HEK293 (cell line): ENCODE measurements at regions not wholly inside any gene's neighbourhood (a gene's known extent, or its start where the extent isn't known, plus 50 kb on each side); places are given as distances from the start of the nearest gene placed in this dataset.

Source experiments
- CTCF ChIP-seq: fragments of 450-650 bp; formaldehyde crosslinking; IDR thresholded peaks from 2 replicates; pipeline ENCODE4 v1.5.1; 2016; ENCODE audit warnings: missing biosample characterization, missing genetic modification characterization
- TCF7L2 ChIP-seq: IDR thresholded peaks from 2 replicates; pipeline ENCODE4 v1.6.1; 2011; ENCODE audit warnings: low read depth, mild to moderate bottlenecking, inconsistent platforms, low read length, moderate library complexity, borderline replicate concordance
- TRIM28 ChIP-seq: IDR thresholded peaks from 2 replicates; pipeline ENCODE4 v1.6.1; 2011; ENCODE audit warnings: low read length, control low read depth, borderline replicate concordance
- YY1 ChIP-seq: fragments of 450-650 bp; formaldehyde crosslinking; IDR thresholded peaks from 2 replicates; pipeline ENCODE4 v1.5.1; 2018; ENCODE audit warnings: missing biosample characterization, missing genetic modification characterization
- ZNF155 ChIP-seq: fragments of 450-650 bp; formaldehyde crosslinking; IDR thresholded peaks from 2 replicates; pipeline ENCODE4 v1.5.1; 2016; ENCODE audit warnings: missing biosample characterization, missing genetic modification characterization
- ZNF26 ChIP-seq: fragments of 450-650 bp; formaldehyde crosslinking; IDR thresholded peaks from 2 replicates; pipeline ENCODE4 v1.5.1; 2016; ENCODE audit warnings: missing biosample characterization, missing genetic modification characterization
- ZNF621 ChIP-seq: fragments of 450-650 bp; formaldehyde crosslinking; IDR thresholded peaks from 2 replicates; pipeline ENCODE4 v1.5.1; 2017; ENCODE audit warnings: missing biosample characterization, missing genetic modification characterization
- ZNF626 ChIP-seq: fragments of 450-650 bp; sonication (Bioruptor Pico); formaldehyde crosslinking; IDR thresholded peaks from 2 replicates; pipeline ENCODE4 v1.5.1; 2018; ENCODE audit warnings: missing biosample characterization, missing genetic modification characterization, inconsistent platforms
- ZNF843 ChIP-seq: fragments of 450-650 bp; formaldehyde crosslinking; IDR thresholded peaks from 2 replicates; pipeline ENCODE4 v1.5.1; 2016; ENCODE audit warnings: missing biosample characterization, missing genetic modification characterization
- TF ChIP-seq, protein P1 (sequence below): fragments of 450-650 bp; formaldehyde crosslinking; IDR thresholded peaks from 2 replicates; pipeline ENCODE4 v1.5.0; 2017; ENCODE audit warnings: missing biosample characterization, missing genetic modification characterization, borderline replicate concordance
- TF ChIP-seq, protein P2 (sequence below): fragments of 450-650 bp; formaldehyde crosslinking; IDR thresholded peaks from 2 replicates; pipeline ENCODE4 v1.5.1; 2016; ENCODE audit warnings: missing biosample characterization, missing genetic modification characterization, low read depth

- TF ChIP-seq CTCF (no peak), TCF7L2 (no peak), ZNF843 (no peak), ZNF621 (tag by site-specific recombination) (no peak), ZNF155 (tag by site-specific recombination) (no peak), ZNF626 (tag by site-specific recombination) (no peak), YY1 (no peak), ZNF26 (tag by site-specific recombination) (no peak), TRIM28 (no peak)
- TF ChIP-seq, protein P1, sequence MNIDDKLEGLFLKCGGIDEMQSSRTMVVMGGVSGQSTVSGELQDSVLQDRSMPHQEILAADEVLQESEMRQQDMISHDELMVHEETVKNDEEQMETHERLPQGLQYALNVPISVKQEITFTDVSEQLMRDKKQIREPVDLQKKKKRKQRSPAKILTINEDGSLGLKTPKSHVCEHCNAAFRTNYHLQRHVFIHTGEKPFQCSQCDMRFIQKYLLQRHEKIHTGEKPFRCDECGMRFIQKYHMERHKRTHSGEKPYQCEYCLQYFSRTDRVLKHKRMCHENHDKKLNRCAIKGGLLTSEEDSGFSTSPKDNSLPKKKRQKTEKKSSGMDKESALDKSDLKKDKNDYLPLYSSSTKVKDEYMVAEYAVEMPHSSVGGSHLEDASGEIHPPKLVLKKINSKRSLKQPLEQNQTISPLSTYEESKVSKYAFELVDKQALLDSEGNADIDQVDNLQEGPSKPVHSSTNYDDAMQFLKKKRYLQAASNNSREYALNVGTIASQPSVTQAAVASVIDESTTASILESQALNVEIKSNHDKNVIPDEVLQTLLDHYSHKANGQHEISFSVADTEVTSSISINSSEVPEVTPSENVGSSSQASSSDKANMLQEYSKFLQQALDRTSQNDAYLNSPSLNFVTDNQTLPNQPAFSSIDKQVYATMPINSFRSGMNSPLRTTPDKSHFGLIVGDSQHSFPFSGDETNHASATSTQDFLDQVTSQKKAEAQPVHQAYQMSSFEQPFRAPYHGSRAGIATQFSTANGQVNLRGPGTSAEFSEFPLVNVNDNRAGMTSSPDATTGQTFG (tag by site-specific recombination), result no peak
- TF ChIP-seq, protein P2, sequence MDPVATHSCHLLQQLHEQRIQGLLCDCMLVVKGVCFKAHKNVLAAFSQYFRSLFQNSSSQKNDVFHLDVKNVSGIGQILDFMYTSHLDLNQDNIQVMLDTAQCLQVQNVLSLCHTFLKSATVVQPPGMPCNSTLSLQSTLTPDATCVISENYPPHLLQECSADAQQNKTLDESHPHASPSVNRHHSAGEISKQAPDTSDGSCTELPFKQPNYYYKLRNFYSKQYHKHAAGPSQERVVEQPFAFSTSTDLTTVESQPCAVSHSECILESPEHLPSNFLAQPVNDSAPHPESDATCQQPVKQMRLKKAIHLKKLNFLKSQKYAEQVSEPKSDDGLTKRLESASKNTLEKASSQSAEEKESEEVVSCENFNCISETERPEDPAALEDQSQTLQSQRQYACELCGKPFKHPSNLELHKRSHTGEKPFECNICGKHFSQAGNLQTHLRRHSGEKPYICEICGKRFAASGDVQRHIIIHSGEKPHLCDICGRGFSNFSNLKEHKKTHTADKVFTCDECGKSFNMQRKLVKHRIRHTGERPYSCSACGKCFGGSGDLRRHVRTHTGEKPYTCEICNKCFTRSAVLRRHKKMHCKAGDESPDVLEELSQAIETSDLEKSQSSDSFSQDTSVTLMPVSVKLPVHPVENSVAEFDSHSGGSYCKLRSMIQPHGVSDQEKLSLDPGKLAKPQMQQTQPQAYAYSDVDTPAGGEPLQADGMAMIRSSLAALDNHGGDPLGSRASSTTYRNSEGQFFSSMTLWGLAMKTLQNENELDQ (tag by site-specific recombination), result no peak
Measured at GRCh38 chr3:3586843-3587646, 212.2 kb upstream of the LRRN1 start.
